Activated CD4-positive, CD25-positive, alpha-beta regulatory T cell treated with anti-CD3 and anti-CD28 coated beads, Interleukin-2, amount 50 U/mL, for 24 hours (primary cell): ENCODE measurements at regions not wholly inside any gene's neighbourhood (a gene's known extent, or its start where the extent isn't known, plus 50 kb on each side); places are given as distances from the start of the nearest gene placed in this dataset.
"Not testable (repeated sequence)": the region's sequence is repeated elsewhere in the genome, so short reads cannot be mapped to it uniquely, and the experiment has no call there.

Experiments used
- ATAC-seq, 2 donors: fragments of 150-1000 bp; cut with Tn5 transposase; one replicate each; pipeline ENCODE4 v1.10.0; 2021; ENCODE audit warnings: mild to moderate bottlenecking in 1 of 2, moderate library complexity in 1 of 2

DNA sequence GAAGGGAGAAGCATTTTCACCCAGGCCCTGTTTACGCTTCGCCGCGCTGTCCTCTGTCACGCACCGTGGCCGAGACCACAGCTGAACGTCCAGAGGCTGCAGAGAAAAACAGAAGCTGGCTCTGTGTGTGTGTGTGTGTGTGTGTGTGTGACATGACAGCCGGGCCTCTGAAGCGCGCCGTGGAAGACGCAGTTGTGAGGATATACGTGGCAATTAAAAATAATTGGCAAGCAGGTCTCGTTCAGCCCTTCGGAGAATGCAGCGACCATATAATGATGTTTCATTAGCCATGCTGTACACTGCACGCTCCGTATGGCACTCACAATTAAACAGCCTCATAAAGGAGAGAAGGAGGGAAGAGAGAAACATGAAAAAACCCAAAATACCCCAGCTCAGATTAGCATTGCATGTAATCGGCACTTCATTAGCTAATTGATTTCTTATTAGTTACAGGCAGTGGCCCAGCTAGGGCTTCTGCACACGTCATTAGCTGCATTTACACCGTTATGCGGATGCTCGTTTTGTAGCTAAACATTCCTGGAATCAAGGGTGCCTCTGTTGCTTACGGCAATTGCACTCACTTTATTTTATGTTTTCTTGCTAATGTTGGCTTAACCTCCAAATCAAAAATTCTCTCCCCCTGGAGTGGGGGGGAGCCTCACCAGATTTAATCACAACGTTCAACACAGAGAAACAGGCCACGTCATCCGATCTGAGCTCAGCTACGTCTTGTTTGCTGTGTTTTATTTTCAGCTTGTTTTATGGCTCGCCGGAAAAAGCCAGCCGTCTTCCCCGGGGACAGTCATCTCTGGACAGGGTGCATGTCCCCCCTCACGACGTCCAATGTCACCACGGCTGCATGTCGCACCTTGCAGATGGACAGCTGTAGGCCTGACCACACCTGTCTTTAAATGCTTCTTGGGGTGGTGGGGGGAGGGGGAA, 74.6 kb upstream of the SHOX start:
- ATAC-seq: no peak

DNA sequence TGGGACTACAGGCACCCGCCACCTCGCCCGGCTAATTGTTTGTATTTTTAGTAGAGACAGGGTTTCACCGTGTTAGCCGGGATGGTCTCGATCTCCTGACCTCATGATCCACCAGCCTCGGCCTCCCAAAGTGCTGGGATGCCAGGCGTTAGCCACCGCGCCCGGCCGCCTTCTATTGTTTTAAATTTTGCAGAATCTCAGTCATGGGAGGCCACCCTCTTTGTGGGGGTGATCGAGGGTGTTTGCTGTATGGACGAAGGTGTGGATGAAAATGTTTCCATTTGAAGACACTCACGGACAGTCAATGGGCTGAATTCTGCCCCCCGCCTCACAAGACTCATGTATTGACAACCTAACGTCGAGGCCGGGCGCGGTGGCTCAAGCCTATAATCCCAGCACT, 73.0 kb upstream of the SHOX start:
- not testable (repeated sequence) for ATAC-seq

DNA sequence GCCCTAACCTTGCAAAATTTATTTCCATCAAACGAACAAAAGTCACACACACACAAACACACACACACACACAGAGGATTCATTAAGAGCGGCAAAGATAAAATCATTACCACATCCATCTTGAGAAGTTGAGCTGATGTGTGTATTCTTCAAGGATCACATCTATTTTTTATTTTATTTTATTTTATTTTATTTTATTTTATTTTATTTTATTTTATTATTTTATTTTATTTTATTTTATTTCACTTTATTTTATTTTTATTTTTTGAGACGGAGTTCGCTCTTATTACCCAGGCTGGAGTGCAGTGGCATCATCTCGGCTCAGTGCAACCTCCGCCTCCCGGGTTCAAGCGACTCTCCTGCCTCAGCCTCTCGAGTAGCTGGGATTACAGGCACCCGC, 71.3 kb upstream of the SHOX start:
- not testable (repeated sequence) for ATAC-seq

DNA sequence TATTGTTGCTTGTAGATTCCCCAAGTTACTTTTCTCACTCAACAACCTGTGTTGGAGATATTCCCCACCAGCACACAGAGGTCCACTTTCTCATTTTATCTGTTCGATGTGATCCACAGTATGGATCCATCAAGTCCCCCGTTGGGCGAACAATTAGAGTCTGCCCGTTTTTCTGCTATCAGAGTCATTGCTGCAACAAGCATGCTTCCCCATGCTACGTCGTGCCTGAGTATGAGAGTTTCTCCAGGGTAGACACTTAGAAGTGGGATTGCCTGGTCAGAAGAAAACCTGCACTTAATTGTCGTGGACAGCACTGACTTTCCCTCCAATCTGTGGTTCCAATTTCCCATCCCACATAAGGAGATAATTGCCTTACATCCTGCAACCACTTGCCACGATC, 62.7 kb upstream of the SHOX start:
- no peak for ATAC-seq

DNA sequence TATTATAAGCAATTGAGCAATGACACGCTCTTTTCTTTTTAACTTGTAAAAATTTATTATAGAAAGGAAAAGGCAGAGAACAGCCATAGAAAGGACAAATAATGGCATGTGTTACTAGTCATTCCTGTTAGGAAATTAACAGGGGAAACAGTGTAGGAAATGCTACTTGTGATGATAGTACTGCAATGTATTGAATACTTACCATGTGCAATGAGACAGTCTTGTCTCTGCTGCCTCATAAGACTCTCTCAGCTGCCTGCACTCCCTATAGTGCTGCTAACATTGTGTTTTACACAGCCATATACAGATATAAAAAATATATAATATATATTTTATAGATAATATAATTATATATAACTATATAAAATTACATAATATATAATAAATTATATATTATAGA, 62.3 kb upstream of the SHOX start:
- no peak for ATAC-seq

DNA sequence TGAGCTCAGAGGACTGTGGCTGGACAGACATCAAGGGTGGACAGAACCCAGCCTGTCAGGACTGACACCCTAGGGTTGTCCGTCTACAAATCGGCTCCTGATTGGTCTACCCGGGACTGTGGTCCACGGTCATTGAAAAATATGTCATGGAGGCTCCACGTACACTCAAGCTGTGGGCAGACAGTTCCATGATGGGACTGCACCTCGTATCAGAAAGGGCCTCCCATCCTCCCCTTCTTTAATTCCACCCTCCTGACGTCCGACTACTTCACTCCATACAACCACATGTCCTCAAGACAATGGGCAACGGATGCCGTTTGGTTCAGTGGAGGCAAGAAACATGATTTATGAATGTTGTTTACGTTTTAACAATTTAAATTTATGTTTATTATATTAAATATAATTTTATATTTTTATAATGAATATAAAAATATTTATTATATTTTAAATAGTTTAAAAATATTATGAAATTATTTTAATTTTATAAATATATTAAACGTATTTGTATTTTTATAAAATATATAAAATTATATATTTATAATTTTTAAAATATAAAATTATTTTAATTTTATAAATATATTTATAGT, 58.0 kb upstream of the SHOX start:
- ATAC-seq: no peak

DNA sequence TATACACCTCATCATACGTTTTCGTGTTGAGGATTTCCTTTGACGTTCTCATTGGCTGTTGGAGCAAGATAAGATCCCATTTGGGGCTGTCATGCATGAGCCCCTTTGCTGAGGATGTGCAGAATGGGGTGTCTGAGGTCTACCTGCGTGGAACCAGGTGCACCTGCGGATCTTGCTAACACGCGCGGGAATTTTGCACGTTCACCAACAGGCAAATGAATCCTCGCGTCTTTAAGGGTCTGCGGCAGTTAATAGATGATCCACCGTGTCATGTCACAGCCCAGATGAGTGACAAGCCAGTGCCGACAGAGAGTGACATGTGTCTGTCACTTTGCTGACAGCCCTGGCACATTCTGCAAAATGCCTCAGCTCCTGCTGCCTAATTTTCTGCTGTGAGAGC, 56.3 kb upstream of the SHOX start:
- ATAC-seq: no peak

DNA sequence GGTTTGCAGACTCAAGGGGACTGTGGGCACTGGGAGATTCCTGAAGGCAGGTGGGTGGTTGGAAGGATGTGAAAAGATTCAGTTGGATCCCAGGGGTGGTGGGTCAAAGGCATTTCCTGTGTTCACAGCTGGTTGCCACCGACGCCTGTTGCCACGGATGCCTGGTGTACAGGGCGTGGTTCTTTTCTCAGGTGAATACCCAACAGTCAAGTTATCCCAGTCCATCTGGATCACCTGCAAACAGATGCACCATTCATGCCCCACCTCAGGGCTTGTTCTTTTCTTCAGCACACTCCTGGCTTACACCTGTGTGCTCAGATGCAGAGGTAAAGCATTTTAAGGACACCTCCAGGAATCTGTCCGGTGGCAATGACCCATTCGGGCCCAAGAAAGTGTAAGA, 55.8 kb upstream of the SHOX start:
- no peak for ATAC-seq

DNA sequence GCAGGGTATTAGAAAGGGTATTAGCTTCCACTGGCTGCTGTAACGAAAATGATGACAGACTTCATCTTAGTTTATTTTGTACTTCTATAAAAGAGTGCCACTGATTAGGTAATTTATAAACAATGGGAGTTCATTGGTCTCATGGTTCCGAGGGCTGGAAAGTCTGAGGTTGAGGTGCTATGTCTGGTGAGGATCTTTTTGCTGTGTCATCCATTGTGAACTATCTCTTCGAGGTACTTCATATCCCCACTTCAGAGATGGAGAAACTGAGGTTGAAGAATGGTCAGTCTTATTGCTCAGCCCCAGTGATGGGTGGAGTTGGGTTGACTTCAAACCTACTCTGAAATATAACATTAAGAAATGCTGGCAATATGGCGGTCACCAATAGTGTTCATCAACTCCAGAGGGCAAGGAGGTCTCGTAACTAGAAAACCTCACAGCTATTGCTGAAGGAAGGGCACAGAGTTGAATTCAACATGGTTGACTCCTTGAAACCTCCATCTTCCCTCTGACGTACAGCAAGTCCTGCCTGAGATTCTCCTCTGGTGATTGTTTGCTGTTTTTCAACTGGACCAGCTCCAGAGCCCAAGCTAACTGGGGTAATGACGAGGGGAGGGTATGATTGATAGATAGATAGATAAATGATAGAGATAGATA, 53.6 kb upstream of the SHOX start:
- no peak for ATAC-seq

DNA sequence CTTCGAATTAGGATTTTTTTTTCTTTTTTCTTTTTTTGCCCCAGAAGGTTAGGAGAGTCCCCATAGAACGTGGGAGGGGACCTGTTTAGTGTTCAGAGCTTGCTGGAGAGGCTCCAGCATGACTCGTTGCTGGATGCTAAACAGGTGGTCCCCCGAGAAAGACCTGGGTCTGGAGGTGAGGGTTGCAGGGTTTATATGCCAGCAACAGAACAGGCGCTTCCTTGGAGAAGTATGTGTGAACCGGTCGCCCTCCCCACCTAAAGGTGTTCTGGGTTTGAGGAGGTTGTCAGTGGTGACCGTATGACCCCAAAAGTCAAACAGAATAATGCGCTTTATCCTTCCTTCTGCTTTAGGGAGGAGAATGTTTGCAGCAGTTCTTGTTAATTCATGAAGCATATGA, 52.1 kb upstream of the SHOX start:
- no peak for ATAC-seq

DNA sequence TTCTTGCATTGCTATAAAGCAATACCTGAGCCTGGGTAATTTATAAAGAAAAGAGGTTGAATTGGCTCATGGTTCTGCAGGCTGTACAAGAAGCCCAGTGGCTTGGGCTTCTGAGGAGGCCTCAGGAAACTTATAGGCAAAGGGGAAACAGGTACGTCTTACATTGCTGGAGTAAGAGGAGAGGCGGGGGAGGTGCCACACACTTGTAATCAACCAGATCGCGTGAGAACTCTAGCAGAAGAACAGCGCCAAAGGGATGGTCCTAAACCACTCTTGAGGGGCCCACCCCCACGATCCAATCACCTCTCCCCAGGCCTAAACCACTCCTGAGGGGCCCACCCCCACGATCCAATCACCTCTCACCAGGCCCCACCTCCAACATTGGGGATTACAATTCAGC, 50.6 kb upstream of the SHOX start:
- no peak for ATAC-seq
